ENCODE measurements at regions not wholly inside any gene's neighbourhood (a gene's known extent, or its start where the extent isn't known, plus 50 kb on each side); places are given as distances from the start of the nearest gene placed in this dataset.

- no peak overlapping the region for H3K4me3 ChIP-seq
- no peak for DNase-seq
- intact Hi-C loops (cut with DNase I): no loop called here
- H3K27me3 ChIP-seq: no peaks in the 10 kb centered on the region
- no peaks in the 10 kb centered on the region for H3K9me3 ChIP-seq
- TF ChIP-seq EP300 (IDR thresholded peaks at IDR 0.05): no peak
- no peak for TF ChIP-seq POLR2A (IDR thresholded peaks at IDR 0.05)
- no peak for TF ChIP-seq CTCF (IDR thresholded peaks at IDR 0.05)
- no peak overlapping the region for H3K27ac ChIP-seq
- no peaks in the 10 kb centered on the region for H3K4me1 ChIP-seq (ENCODE audit: insufficient read depth)
- 63 to 71% (median 70%) methylated on average over 3 of the region's 3 CpGs for WGBS, 3 donors
- no peaks in the 10 kb centered on the region for H3K36me3 ChIP-seq
Measured at GRCh38 chr13:30034458-30034795, 184.0 kb upstream of the UBL3 start.

DNA sequence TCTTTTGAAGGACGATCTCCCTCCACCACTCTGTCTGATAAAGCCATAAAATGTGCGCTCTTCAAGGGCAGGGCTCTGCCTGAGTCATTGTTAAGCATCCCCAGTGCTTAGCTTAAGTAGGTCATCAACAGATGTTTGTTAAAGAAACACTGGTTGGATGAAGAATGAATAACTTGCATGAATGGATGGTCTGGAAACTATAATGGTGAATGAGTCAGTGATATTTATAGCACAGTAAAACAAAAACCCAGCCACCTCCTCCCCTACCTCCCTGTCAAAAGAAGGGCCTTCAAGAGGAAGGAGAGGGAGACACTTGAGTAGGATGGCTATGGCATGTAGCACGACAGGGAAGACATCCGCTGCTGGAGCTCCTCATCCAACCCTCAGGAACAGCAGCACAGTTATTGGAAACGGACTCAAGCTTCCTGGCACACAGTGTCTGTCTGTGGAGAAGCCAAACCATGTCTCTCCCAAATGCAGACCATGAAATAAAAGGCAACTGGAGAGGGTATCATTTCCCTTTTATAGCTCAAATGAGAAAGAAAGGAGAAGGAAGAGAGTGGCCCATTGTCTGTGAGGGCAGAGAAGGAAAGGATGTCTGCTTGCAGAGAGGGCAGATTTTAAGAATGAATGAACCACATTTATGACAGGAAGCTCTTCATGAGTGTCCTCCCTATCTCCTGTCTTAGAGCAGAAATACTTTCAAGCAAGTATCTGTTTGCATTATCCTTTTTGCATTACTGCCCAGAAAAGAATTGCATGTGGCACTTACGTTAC, 183.5 kb upstream of the UBL3 start:
- H3K4me1 ChIP-seq (ENCODE audit: insufficient read depth): no peaks in the 10 kb centered on the region
- no peak overlapping the region for H3K27ac ChIP-seq
- intact Hi-C loops (cut with DNase I): no loop called here
- DNase-seq: no peak
- 38 to 57% (median 49%) methylated on average over 6 of the region's 6 CpGs for WGBS, 3 donors
- H3K36me3 ChIP-seq: no peaks in the 10 kb centered on the region
- H3K27me3 ChIP-seq: no peaks in the 10 kb centered on the region
- H3K4me3 ChIP-seq: no peak overlapping the region
- no peaks in the 10 kb centered on the region for H3K9me3 ChIP-seq
- TF ChIP-seq CTCF (IDR thresholded peaks at IDR 0.05) (no peak), EP300 (IDR thresholded peaks at IDR 0.05) (no peak), POLR2A (IDR thresholded peaks at IDR 0.05) (no peak)

GRCh38 chr13:30032263-30032662, 181.8 kb upstream of the UBL3 start:
- H3K27me3 ChIP-seq: no peaks in the 10 kb centered on the region
- 64 to 77% (median 70%) methylated on average over 4 of the region's 4 CpGs for WGBS, 3 donors

GRCh38 chr13:30031488-30031887, 181.1 kb upstream of the UBL3 start:
- Histone ChIP-seq H3K36me3 (no peaks in the 10 kb centered on the region), H3K27me3 (no peaks in the 10 kb centered on the region), H3K4me3 (no peak overlapping the region), H3K27ac (no peak overlapping the region), H3K4me1 (ENCODE audit: insufficient read depth) (no peaks in the 10 kb centered on the region), H3K9me3 (no peaks in the 10 kb centered on the region)
- 82 to 97% (median 88%) methylated on average over 5 of the region's 5 CpGs for WGBS, 3 donors
- intact Hi-C loops (cut with DNase I): no loop called here
- TF ChIP-seq EP300 (IDR thresholded peaks at IDR 0.05) (no peak), POLR2A (IDR thresholded peaks at IDR 0.05) (no peak)
- no peak for DNase-seq

More at GRCh38 chr13:30032263-30032662, 181.8 kb upstream of the UBL3 start:
- Histone ChIP-seq H3K27ac (no peak overlapping the region), H3K9me3 (no peaks in the 10 kb centered on the region), H3K4me3 (no peak overlapping the region), H3K4me1 (ENCODE audit: insufficient read depth) (no peaks in the 10 kb centered on the region), H3K36me3 (no peaks in the 10 kb centered on the region)
- intact Hi-C loops (cut with DNase I): no loop called here
- no peak for TF ChIP-seq CTCF (IDR thresholded peaks at IDR 0.05)
- no peak for TF ChIP-seq EP300 (IDR thresholded peaks at IDR 0.05)
- no peak for TF ChIP-seq POLR2A (IDR thresholded peaks at IDR 0.05)
- no peak for DNase-seq

GRCh38 chr13:30030141-30030750, 179.8 kb upstream of the UBL3 start:
- 51 to 54% (median 52%) methylated on average over 4 of the region's 4 CpGs for WGBS, 3 donors
- no peaks in the 10 kb centered on the region for H3K27me3 ChIP-seq
- H3K9me3 ChIP-seq: no peaks in the 10 kb centered on the region
- TF ChIP-seq EP300 (IDR thresholded peaks at IDR 0.05) (no peak), CTCF (IDR thresholded peaks at IDR 0.05) (no peak), POLR2A (IDR thresholded peaks at IDR 0.05) (no peak)
- H3K36me3 ChIP-seq: no peaks in the 10 kb centered on the region
- no peak for DNase-seq
- intact Hi-C loops (cut with DNase I): no loop called here
- H3K4me1 ChIP-seq (ENCODE audit: insufficient read depth): no peaks in the 10 kb centered on the region
- no peak overlapping the region for H3K27ac ChIP-seq
- no peak overlapping the region for H3K4me3 ChIP-seq
